HEK293 (cell line): ENCODE measurements at regions not wholly inside any gene's neighbourhood (a gene's known extent, or its start where the extent isn't known, plus 50 kb on each side); places are given as distances from the start of the nearest gene placed in this dataset.
A peak's percentile ranks its signal among the peaks of the same experiment; 100 is the strongest.

Experiments
- CTCF ChIA-PET: fragments of 350-600 bp; formaldehyde crosslinking; extraction: SDS; loops from one replicate; lab custom pipeline; 2021; ENCODE audit warnings: antibody characterized with exemption; lab: Yijun Ruan, JAX
- POLR2A ChIA-PET: fragments of 300-600 bp; formaldehyde crosslinking; extraction: SDS; loops from one replicate; lab custom pipeline; 2020; ENCODE audit warnings: antibody characterized with exemption, inconsistent platforms; lab: Yijun Ruan, JAX
- H3K27ac ChIP-seq: fragments of 200-500 bp; sonication (Bioruptor generic); 2 replicates; pipeline ENCODE4 v1.5.1; 2014; ENCODE audit warnings: low read depth, low read length, control low read depth, inconsistent platforms; ENCODE audit errors: extremely low read depth
- H3K36me3 ChIP-seq, 2 experiments: fragments of 200-500 bp in 1 of 2; sonication (Bioruptor generic) in 1 of 2; 1 replicate in 1 of 2; 2 replicates in 1 of 2; pipeline ENCODE4 v1.5.1; 2014 to 2017; ENCODE audit warnings: inconsistent platforms in 2 of 2, low read length in 2 of 2; ENCODE audit not compliant: control insufficient read depth in 2 of 2, insufficient read depth in 1 of 2
- H3K4me1 ChIP-seq: fragments of 200-500 bp; sonication (Bioruptor generic); 2 replicates; pipeline ENCODE4 v1.5.1; 2014; ENCODE audit warnings: mild to moderate bottlenecking, low read length, inconsistent platforms; ENCODE audit not compliant: control insufficient read depth, insufficient read depth
- H3K4me3 ChIP-seq: 2 replicates; pipeline ENCODE4 v1.5.1; 2011; ENCODE audit warnings: low read depth, mild to moderate bottlenecking, control low read depth, low read length, moderate library complexity
- H3K9me3 ChIP-seq: fragments of 200-500 bp; sonication (Bioruptor generic); 2 replicates; pipeline ENCODE4 v1.5.1; 2014; ENCODE audit warnings: low read depth, low read length, inconsistent platforms; ENCODE audit not compliant: control insufficient read depth, insufficient read depth
- EGR2 ChIP-seq: fragments of 450-650 bp; formaldehyde crosslinking; IDR thresholded peaks from 2 replicates; pipeline ENCODE4 v1.5.1; 2016; ENCODE audit warnings: low read depth, missing biosample characterization, missing genetic modification characterization
- KLF8 ChIP-seq: fragments of 450-650 bp; formaldehyde crosslinking; IDR thresholded peaks from 2 replicates; pipeline ENCODE4 v1.5.1; 2016; ENCODE audit warnings: missing biosample characterization, missing genetic modification characterization
- MEIS1 ChIP-seq: sonication (generic); formaldehyde crosslinking; IDR thresholded peaks from 2 replicates; pipeline ENCODE4 v1.8.1; 2022; ENCODE audit warnings: missing genetic modification reagents, mild to moderate bottlenecking, borderline replicate concordance
- ZBTB17 ChIP-seq: fragments of 450-650 bp; formaldehyde crosslinking; IDR thresholded peaks from 2 replicates; pipeline ENCODE4 v1.5.1; 2016; ENCODE audit warnings: missing biosample characterization, missing genetic modification characterization
- ZBTB21 ChIP-seq: fragments of 450-650 bp; formaldehyde crosslinking; IDR thresholded peaks from 2 replicates; pipeline ENCODE4 v1.5.1; 2017; ENCODE audit warnings: missing biosample characterization, missing genetic modification characterization
- ZNF140 ChIP-seq: fragments of 450-650 bp; formaldehyde crosslinking; IDR thresholded peaks from 2 replicates; pipeline ENCODE4 v1.5.1; 2016; ENCODE audit warnings: missing biosample characterization, missing genetic modification characterization
- ZNF214 ChIP-seq: fragments of 450-650 bp; formaldehyde crosslinking; IDR thresholded peaks from 2 replicates; pipeline ENCODE4 v1.5.1; 2017; ENCODE audit warnings: missing biosample characterization, mild to moderate bottlenecking, missing genetic modification characterization, borderline replicate concordance
- ZNF366 ChIP-seq: fragments of 450-650 bp; formaldehyde crosslinking; conservative IDR thresholded peaks from 2 replicates; pipeline ENCODE4 v1.5.1; 2016; ENCODE audit warnings: missing biosample characterization, missing genetic modification characterization
- ZNF707 ChIP-seq: fragments of 450-650 bp; formaldehyde crosslinking; IDR thresholded peaks from 2 replicates; pipeline ENCODE4 v1.5.1; 2016; ENCODE audit warnings: missing biosample characterization, missing genetic modification characterization
- ZNF747 ChIP-seq: fragments of 450-650 bp; formaldehyde crosslinking; IDR thresholded peaks from 2 replicates; pipeline ENCODE4 v1.5.1; 2016; ENCODE audit warnings: missing biosample characterization, missing genetic modification characterization
- ZNF785 ChIP-seq: fragments of 450-650 bp; formaldehyde crosslinking; IDR thresholded peaks from 2 replicates; pipeline ENCODE4 v1.5.1; 2016; ENCODE audit warnings: missing biosample characterization, missing genetic modification characterization
- TF ChIP-seq, protein P1 (sequence below): fragments of 450-650 bp; formaldehyde crosslinking; IDR thresholded peaks from 2 replicates; pipeline ENCODE4 v1.5.1; 2016; ENCODE audit warnings: missing biosample characterization, missing genetic modification characterization
- TF ChIP-seq, protein P2 (sequence below): fragments of 450-650 bp; formaldehyde crosslinking; IDR thresholded peaks from 2 replicates; pipeline ENCODE4 v1.5.1; 2016; ENCODE audit warnings: missing biosample characterization, missing genetic modification characterization
- TF ChIP-seq, protein P3 (sequence below): fragments of 450-650 bp; formaldehyde crosslinking; IDR thresholded peaks from 2 replicates; pipeline ENCODE4 v1.5.1; 2016; ENCODE audit warnings: missing biosample characterization, missing genetic modification characterization
- TF ChIP-seq, protein P4 (sequence below): fragments of 450-650 bp; formaldehyde crosslinking; conservative IDR thresholded peaks from 2 replicates; pipeline ENCODE4 v1.5.1; 2016; ENCODE audit warnings: low read depth, missing biosample characterization, missing genetic modification characterization
- TF ChIP-seq, protein P5 (sequence below): fragments of 450-650 bp; formaldehyde crosslinking; IDR thresholded peaks from 2 replicates; pipeline ENCODE4 v1.5.1; 2016; ENCODE audit warnings: missing biosample characterization, missing genetic modification characterization

DNA sequence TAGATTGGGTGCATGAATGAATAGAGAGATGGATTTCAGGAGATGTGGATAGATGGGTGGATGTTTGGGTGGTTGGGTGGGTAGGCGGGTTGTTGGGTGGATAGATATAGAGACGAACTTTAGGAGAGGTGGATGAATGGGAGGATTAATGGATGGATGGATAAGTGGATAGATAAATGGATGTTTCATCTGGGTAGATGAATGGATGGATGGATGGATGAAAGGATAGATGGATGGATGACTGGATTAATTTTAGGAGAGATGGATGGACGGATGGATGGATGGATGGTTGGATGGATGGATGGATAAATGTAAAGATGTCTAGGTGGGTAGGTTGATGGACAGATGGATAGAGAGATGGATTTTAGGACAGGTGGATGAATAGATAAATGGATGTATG is 511.3 kb downstream of the MIAT start:
- TF ChIP-seq KLF8 (tag by site-specific recombination) = no peak
- TF ChIP-seq, protein P1, sequence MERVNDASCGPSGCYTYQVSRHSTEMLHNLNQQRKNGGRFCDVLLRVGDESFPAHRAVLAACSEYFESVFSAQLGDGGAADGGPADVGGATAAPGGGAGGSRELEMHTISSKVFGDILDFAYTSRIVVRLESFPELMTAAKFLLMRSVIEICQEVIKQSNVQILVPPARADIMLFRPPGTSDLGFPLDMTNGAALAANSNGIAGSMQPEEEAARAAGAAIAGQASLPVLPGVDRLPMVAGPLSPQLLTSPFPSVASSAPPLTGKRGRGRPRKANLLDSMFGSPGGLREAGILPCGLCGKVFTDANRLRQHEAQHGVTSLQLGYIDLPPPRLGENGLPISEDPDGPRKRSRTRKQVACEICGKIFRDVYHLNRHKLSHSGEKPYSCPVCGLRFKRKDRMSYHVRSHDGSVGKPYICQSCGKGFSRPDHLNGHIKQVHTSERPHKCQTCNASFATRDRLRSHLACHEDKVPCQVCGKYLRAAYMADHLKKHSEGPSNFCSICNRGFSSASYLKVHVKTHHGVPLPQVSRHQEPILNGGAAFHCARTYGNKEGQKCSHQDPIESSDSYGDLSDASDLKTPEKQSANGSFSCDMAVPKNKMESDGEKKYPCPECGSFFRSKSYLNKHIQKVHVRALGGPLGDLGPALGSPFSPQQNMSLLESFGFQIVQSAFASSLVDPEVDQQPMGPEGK (tag by site-specific recombination) = no peak
- no peak for TF ChIP-seq ZNF214 (tag by site-specific recombination)
- TF ChIP-seq, protein P2, sequence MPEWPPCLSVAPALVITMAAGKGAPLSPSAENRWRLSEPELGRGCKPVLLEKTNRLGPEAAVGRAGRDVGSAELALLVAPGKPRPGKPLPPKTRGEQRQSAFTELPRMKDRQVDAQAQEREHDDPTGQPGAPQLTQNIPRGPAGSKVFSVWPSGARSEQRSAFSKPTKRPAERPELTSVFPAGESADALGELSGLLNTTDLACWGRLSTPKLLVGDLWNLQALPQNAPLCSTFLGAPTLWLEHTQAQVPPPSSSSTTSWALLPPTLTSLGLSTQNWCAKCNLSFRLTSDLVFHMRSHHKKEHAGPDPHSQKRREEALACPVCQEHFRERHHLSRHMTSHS (tag by site-specific recombination) = no peak
- TF ChIP-seq ZBTB21 (tag by site-specific recombination) = no peak
- TF ChIP-seq, protein P3, sequence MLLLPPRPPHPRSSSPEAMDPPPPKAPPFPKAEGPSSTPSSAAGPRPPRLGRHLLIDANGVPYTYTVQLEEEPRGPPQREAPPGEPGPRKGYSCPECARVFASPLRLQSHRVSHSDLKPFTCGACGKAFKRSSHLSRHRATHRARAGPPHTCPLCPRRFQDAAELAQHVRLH (tag by site-specific recombination) = no peak
- TF ChIP-seq EGR2 (tag by site-specific recombination) = 0 out of 2 replicates have a peak, but pooled peaks have one; percentile 31
- TF ChIP-seq, protein P4, sequence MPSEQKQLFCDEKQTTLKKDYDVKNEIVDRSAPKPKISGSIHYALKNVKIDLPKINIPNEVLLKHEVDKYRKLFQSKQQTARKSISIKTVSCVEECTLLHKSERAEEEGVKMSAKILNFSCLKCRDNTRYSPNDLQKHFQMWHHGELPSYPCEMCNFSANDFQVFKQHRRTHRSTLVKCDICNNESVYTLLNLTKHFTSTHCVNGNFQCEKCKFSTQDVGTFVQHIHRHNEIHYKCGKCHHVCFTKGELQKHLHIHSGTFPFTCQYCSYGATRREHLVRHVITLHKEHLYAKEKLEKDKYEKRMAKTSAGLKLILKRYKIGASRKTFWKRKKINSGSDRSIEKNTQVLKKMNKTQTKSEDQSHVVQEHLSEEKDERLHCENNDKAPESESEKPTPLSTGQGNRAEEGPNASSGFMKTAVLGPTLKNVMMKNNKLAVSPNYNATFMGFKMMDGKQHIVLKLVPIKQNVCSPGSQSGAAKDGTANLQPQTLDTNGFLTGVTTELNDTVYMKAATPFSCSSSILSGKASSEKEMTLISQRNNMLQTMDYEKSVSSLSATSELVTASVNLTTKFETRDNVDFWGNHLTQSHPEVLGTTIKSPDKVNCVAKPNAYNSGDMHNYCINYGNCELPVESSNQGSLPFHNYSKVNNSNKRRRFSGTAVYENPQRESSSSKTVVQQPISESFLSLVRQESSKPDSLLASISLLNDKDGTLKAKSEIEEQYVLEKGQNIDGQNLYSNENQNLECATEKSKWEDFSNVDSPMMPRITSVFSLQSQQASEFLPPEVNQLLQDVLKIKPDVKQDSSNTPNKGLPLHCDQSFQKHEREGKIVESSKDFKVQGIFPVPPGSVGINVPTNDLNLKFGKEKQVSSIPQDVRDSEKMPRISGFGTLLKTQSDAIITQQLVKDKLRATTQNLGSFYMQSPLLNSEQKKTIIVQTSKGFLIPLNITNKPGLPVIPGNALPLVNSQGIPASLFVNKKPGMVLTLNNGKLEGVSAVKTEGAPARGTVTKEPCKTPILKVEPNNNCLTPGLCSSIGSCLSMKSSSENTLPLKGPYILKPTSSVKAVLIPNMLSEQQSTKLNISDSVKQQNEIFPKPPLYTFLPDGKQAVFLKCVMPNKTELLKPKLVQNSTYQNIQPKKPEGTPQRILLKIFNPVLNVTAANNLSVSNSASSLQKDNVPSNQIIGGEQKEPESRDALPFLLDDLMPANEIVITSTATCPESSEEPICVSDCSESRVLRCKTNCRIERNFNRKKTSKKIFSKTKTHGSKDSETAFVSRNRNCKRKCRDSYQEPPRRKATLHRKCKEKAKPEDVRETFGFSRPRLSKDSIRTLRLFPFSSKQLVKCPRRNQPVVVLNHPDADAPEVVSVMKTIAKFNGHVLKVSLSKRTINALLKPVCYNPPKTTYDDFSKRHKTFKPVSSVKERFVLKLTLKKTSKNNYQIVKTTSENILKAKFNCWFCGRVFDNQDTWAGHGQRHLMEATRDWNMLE = no peak
- no peak for TF ChIP-seq ZNF785
- no peak for TF ChIP-seq ZNF707 (tag by site-specific recombination)
- no peak for TF ChIP-seq ZNF747 (tag by site-specific recombination)
- no peak for TF ChIP-seq ZNF140
- TF ChIP-seq ZBTB17 (tag by site-specific recombination) = peak; percentile 80
- TF ChIP-seq MEIS1 (CRISPR knock-in tag) = no peak
- peak; percentile 92 for TF ChIP-seq ZNF366
- TF ChIP-seq, protein P5, sequence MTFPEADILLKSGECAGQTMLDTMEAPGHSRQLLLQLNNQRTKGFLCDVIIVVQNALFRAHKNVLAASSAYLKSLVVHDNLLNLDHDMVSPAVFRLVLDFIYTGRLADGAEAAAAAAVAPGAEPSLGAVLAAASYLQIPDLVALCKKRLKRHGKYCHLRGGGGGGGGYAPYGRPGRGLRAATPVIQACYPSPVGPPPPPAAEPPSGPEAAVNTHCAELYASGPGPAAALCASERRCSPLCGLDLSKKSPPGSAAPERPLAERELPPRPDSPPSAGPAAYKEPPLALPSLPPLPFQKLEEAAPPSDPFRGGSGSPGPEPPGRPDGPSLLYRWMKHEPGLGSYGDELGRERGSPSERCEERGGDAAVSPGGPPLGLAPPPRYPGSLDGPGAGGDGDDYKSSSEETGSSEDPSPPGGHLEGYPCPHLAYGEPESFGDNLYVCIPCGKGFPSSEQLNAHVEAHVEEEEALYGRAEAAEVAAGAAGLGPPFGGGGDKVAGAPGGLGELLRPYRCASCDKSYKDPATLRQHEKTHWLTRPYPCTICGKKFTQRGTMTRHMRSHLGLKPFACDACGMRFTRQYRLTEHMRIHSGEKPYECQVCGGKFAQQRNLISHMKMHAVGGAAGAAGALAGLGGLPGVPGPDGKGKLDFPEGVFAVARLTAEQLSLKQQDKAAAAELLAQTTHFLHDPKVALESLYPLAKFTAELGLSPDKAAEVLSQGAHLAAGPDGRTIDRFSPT (tag by site-specific recombination) = no peak
- ChIA-PET POLR2A (no interaction called here), CTCF (interaction anchor here (1.2 to 1.7 kb wide), 2 partner anchors 9 to 12 kb away, joined by 3 to 6 read pairs; no protein-coding TSS in a partner anchor)
- no peak overlapping the region for H3K27ac ChIP-seq
- no peaks in the 10 kb centered on the region for H3K4me1 ChIP-seq
- H3K9me3 ChIP-seq = no peaks in the 10 kb centered on the region
- H3K36me3 ChIP-seq = no peaks in the 10 kb centered on the region
- H3K4me3 ChIP-seq = no peak overlapping the region
